ENCODE measurements at regions not wholly inside any gene's neighbourhood (a gene's known extent, or its start where the extent isn't known, plus 50 kb on each side); places are given as distances from the start of the nearest gene placed in this dataset.
"Not testable (repeated sequence)": the region's sequence is repeated elsewhere in the genome, so short reads cannot be mapped to it uniquely, and the experiment has no call there.

- H3K4me1 ChIP-seq; H3K36me3 ChIP-seq; intact Hi-C loops (cut with DNase I); H3K27ac ChIP-seq; H3K27me3 ChIP-seq; H3K4me3 ChIP-seq; H3K9me3 ChIP-seq; DNase-seq (ENCODE audit: low spot score in 2 of 2): not testable (repeated sequence)
These were observed 61.9 kb downstream of the NPIPB5 start for GRCh38 chr16:22572331-22573224.

DNA sequence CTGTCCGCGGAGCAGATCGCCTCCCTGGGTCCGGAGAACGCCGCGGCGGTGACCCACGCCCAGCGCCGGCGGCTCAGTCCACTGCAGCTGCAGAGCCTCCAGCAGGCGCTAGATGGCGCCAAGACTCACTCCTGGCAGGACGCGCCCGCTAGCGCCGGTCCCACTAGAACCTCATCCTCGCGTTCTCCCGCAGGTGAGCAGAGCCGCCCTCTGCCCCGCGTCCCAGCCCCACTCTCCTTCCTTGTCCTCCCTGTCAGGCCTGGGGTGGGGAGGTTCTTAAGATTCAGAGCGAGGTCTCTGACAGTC is 62.5 kb downstream of the NPIPB5 start:
- H3K9me3 ChIP-seq; H3K36me3 ChIP-seq; intact Hi-C loops (cut with DNase I); DNase-seq (ENCODE audit: low spot score in 2 of 2); H3K4me1 ChIP-seq; H3K27ac ChIP-seq; H3K4me3 ChIP-seq; H3K27me3 ChIP-seq: not testable (repeated sequence)

- H3K27ac ChIP-seq; H3K27me3 ChIP-seq; DNase-seq (ENCODE audit: low spot score in 2 of 2); H3K36me3 ChIP-seq; H3K4me1 ChIP-seq; H3K4me3 ChIP-seq; H3K9me3 ChIP-seq; intact Hi-C loops (cut with DNase I): not testable (repeated sequence)
These were observed 65.8 kb downstream of the NPIPB5 start for GRCh38 chr16:22576506-22576905.

DNA sequence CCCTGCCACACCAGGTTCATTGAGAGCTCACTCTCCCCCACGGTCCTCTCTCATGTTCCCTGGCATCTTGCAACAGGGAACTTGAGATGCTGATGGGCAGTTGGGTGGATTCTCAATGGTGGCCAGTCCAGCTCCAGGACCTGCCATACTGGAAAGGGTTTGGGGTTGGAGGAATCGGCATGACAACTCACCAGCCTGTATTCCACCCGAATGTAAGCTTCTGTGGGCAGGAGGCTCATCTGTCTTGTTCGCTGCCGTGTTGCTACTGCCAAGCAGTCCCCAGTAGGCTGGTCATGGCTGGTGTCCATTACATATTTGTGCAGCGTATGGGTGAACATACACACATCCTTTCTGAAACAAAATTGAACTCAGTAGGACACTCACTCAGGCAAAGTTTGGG is 72.5 kb downstream of the NPIPB5 start:
- H3K4me1 ChIP-seq; intact Hi-C loops (cut with DNase I); H3K36me3 ChIP-seq; H3K9me3 ChIP-seq; H3K27ac ChIP-seq; H3K4me3 ChIP-seq; H3K27me3 ChIP-seq; DNase-seq (ENCODE audit: low spot score in 2 of 2): not testable (repeated sequence)

DNA sequence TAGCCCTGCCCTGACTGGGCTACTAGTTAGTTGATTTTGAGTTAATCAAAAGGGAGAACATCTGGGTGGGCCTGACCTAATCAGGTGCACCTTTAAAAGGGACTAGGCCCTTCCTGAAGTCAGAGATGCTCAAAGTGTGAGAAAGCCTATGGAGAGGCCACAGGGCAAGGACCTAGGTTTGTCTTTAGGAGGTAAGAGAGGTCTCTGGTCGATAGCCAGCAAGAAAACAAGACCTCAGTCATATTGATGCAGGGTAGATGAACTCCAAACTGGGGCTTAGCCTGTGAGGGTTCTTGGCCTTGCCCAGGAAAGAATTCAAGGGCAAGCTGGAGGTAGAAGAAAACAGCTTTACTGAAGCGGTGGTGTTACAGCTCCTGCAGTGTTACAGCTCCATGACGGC is 73.8 kb downstream of the NPIPB5 start:
- intact Hi-C loops (cut with DNase I); H3K9me3 ChIP-seq; H3K4me1 ChIP-seq; H3K36me3 ChIP-seq; DNase-seq (ENCODE audit: low spot score in 2 of 2); H3K27ac ChIP-seq; H3K27me3 ChIP-seq; H3K4me3 ChIP-seq: not testable (repeated sequence)

GRCh38 chr16:22584941-22585340 is 74.2 kb downstream of the NPIPB5 start:
- H3K27ac ChIP-seq; H3K9me3 ChIP-seq; intact Hi-C loops (cut with DNase I): not testable (repeated sequence)

DNA sequence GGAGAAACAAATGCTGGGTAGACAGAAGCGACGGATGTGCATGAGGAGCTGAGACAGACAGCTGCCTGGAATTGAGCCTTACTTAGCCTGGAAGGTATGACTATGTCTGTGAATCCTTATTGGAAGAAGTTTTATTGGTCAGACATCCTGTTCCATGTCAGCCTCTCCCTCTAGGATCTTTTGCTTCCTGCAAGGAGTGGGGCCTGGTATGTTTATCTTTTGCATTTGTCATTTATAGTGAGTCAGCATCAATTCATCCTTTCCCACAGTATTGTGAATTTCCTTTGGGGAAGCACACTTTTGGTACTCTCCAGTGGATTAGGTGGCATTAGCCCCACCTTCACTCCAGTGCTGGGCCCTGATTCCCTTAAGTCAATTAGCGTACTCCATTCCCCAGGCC is 74.7 kb downstream of the NPIPB5 start:
- intact Hi-C loops (cut with DNase I) = not testable (repeated sequence)

More at GRCh38 chr16:22584941-22585340, 74.2 kb downstream of the NPIPB5 start:
- DNase-seq (ENCODE audit: low spot score in 2 of 2); H3K27me3 ChIP-seq; H3K4me1 ChIP-seq; H3K4me3 ChIP-seq; H3K36me3 ChIP-seq: not testable (repeated sequence)

DNA sequence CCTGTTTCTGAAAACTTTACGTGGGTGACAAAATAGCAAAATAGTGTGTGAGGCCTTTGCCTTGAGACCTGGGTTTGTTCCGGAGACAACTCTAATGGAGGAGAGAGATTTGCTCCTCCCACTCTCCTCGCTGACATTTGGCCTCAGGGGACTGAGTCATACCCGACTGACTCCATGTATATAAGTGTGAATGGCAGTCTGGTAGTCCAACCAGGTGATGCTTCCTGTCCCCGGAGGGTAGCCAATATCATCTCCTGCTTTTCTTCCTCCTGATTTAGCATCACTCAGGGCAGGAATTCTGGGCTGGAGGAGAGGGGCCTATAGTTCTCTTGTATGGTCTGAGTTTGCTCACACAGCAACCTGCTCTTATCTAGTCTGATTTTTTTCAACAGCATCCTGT is 76.0 kb downstream of the NPIPB5 start:
- H3K36me3 ChIP-seq; intact Hi-C loops (cut with DNase I); H3K9me3 ChIP-seq; H3K27ac ChIP-seq; H3K4me1 ChIP-seq; H3K4me3 ChIP-seq; DNase-seq (ENCODE audit: low spot score in 2 of 2); H3K27me3 ChIP-seq: not testable (repeated sequence)

More for the DNA sequence above, 74.7 kb downstream of the NPIPB5 start:
- H3K4me3 ChIP-seq; H3K36me3 ChIP-seq; H3K4me1 ChIP-seq; DNase-seq (ENCODE audit: low spot score in 2 of 2); H3K9me3 ChIP-seq; H3K27me3 ChIP-seq; H3K27ac ChIP-seq: not testable (repeated sequence)

GRCh38 chr16:22589757-22590156 is 79.1 kb downstream of the NPIPB5 start:
- peak in 1 of 2 donors; percentile 57 for DNase-seq (ENCODE audit: low spot score in 2 of 2)
- H3K4me3 ChIP-seq; H3K36me3 ChIP-seq; H3K27ac ChIP-seq; intact Hi-C loops (cut with DNase I); H3K4me1 ChIP-seq; H3K27me3 ChIP-seq; H3K9me3 ChIP-seq: not testable (repeated sequence)

DNA sequence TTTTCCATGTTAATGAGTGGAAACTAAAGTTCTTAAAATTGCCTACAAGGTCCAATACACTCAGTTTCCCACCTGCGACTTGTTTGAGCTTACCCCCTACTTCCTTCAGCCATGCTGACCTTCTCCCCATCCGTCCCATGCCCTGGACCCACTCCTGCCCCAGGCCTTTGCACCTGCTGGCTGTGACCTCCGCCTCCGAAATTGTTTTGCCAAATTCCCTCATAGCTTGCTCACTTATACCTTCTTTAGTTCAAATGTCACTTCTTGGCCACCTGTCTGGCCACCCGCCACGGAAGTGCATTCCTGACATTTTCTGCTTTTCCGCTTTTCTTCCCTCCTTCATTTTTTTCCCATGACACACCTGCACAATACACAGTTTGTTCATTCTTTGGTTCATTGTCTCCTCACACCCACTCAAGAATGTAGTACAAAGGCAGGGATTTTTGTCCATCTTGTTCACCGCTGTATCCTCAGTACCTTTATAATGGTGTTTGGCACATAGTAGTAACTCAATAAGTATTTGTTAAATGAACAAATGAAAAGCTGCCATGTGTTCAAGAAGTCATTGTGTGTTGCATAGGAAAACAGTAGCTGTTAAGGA is 85.9 kb downstream of the NPIPB5 start:
- DNase-seq (ENCODE audit: low spot score in 2 of 2); H3K27ac ChIP-seq; H3K9me3 ChIP-seq; H3K4me1 ChIP-seq; H3K36me3 ChIP-seq; H3K4me3 ChIP-seq; intact Hi-C loops (cut with DNase I); H3K27me3 ChIP-seq: not testable (repeated sequence)

- H3K9me3 ChIP-seq; H3K36me3 ChIP-seq; H3K27ac ChIP-seq; H3K27me3 ChIP-seq; H3K4me3 ChIP-seq; H3K4me1 ChIP-seq; DNase-seq (ENCODE audit: low spot score in 2 of 2); intact Hi-C loops (cut with DNase I): not testable (repeated sequence)
These were observed 93.1 kb downstream of the NPIPB5 start for GRCh38 chr16:22603744-22604143.

DNA sequence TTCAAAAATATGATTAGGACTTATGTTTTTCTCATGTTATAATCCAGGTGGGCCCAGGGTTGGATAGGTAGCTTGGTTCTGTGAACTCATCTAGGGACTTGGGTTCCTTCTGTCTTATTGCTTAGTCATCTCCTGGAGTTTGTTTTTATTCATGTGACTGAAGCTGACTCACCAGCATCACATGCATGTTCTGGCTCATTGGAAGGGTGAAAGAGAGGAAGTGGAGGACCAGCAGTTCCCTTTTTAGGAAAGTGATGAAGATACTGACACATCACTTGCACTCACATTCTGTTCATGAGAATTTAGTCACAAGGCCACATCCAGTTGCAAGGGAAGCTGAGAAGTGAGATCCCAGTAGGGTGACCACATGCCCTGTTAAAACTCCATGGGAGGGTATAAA is 95.9 kb downstream of the NPIPB5 start:
- intact Hi-C loops (cut with DNase I); H3K9me3 ChIP-seq; H3K27me3 ChIP-seq; H3K4me1 ChIP-seq; H3K27ac ChIP-seq; H3K36me3 ChIP-seq; DNase-seq (ENCODE audit: low spot score in 2 of 2); H3K4me3 ChIP-seq: not testable (repeated sequence)

DNA sequence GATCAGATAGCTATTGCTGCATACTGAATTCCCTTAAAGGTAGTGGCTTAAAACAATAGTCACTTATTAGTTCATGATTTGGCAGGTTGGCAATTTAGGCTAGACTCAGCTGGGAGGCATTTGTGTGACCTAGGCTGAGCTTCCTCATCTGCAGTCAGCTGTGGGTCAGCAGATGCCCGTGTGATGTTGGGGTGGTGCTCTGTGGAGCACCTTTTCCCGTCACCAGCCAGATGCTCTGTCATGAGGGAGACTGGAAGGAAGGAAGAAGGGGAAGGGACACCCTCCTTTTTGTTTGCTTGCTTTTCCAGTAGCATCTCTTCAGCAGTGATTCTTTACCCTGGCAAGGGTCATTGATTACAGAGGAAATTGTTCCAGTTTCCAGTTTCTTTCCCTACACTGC is 99.1 kb downstream of the NPIPB5 start:
- DNase-seq (ENCODE audit: low spot score in 2 of 2); H3K27me3 ChIP-seq; H3K27ac ChIP-seq; intact Hi-C loops (cut with DNase I); H3K36me3 ChIP-seq; H3K9me3 ChIP-seq; H3K4me1 ChIP-seq; H3K4me3 ChIP-seq: not testable (repeated sequence)

DNA sequence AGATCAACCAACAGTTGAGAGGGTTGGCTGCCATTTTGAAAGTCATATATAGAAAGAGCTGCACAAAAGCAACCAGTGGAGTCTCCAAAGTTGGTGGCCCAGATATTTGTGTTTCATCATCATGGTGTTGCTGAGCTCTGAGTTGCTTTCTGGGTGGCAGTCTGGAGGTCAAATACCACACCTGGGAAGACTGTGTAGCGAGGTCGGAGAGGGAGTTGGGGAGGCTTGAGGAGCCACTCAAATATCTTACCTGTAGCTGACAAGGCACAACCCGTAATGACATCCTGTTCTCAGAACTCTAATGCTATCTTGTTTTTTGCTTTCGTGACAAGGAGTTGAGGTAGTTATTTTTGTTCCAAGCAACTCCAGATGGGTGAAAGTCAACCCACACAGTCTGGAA is 100.4 kb downstream of the NPIPB5 start:
- intact Hi-C loops (cut with DNase I) = not testable (repeated sequence)
- peak in 1 of 2 donors; percentile 45 for DNase-seq (ENCODE audit: low spot score in 2 of 2)

More for the DNA sequence above, 100.4 kb downstream of the NPIPB5 start:
- H3K4me3 ChIP-seq, H3K27ac ChIP-seq, H3K4me1 ChIP-seq, H3K27me3 ChIP-seq, H3K36me3 ChIP-seq, H3K9me3 ChIP-seq: not testable (repeated sequence)
